ENCODE measurements at regions not wholly inside any gene's neighbourhood (a gene's known extent, or its start where the extent isn't known, plus 50 kb on each side); places are given as distances from the start of the nearest gene placed in this dataset.

DNA sequence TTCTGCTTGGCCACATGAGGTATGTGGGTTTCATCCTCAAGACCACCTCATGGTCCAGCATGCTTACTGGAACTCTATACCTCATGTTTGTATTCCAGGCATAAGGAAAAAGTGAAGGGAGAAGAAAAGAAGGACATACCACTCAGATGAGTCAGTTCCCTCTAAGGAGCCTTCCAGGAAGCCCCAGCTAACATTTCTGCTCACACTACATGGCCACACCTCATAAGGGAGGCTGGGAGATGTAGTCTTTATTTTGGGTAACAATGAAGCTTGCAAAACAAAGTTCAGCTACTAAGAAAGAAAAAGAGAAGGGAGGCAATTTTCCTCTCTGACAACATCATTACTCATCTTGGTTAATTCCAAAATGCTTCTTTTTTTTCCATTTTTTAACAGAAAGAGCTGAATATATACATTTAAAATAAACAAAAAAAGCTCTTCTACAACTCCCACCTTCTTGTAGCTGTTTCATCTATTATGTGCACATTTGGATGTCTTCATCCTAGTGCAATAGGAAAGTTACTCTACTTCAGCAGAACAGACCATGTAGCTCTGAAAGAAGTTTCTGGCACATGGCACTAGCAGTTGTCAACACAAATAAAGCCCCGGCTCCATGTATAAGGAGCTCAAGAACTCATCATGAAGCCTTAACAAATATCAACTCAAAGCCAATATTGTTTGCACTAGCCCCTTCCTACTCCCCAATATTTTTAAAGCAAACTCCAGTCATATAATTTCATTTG is 123.6 kb upstream of the CCDC112 start:
- TF ChIP-seq, protein P1, sequence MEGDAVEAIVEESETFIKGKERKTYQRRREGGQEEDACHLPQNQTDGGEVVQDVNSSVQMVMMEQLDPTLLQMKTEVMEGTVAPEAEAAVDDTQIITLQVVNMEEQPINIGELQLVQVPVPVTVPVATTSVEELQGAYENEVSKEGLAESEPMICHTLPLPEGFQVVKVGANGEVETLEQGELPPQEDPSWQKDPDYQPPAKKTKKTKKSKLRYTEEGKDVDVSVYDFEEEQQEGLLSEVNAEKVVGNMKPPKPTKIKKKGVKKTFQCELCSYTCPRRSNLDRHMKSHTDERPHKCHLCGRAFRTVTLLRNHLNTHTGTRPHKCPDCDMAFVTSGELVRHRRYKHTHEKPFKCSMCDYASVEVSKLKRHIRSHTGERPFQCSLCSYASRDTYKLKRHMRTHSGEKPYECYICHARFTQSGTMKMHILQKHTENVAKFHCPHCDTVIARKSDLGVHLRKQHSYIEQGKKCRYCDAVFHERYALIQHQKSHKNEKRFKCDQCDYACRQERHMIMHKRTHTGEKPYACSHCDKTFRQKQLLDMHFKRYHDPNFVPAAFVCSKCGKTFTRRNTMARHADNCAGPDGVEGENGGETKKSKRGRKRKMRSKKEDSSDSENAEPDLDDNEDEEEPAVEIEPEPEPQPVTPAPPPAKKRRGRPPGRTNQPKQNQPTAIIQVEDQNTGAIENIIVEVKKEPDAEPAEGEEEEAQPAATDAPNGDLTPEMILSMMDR (IDR thresholded peaks at IDR 0.05; ENCODE audit: low read depth, low read length): no peak
- peak; percentile 73 for DNase-seq (ENCODE audit: extremely low read depth, low read depth)

DNA sequence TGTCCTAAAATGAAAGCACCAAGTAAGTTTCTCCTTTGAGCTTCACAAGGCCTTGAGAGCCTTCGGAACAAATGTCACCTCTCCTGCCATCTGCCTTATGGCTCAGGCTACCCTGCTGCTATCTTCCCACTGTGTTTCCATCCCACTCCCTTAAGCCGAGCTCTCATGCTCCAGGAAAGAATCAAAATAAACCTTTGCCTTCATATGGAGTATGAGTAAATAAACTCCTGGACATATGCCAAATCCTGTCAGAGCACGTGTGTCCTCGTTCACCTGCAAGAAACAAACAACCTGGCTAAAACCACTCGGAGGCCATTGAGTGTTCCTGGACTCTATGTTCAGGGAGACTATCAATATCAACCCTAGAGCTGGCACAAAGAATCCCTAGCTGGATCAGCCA is 122.3 kb upstream of the CCDC112 start:
- TF ChIP-seq, protein P1 (IDR thresholded peaks at IDR 0.05; ENCODE audit: low read depth, low read length): no peak
- no peak for DNase-seq (ENCODE audit: extremely low read depth, low read depth)

DNA sequence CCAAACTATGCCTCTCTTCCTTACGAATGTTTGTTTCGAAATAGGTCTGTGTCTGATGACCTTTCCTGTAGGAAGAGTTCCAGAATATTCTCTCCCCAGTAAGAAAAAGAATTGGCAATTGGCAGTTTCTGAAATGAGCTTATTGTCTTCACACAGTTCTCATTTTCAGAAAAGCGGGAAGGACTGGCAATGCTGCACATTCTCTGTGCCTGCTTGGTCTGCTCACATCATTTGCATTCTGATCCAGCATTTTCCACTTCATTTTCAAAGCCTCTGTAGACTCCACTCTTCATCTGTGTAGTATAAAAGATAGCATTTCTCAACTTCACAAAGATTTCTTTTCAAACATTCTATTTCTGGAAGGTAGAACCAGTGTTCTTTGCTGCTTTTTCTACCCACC is 120.6 kb upstream of the CCDC112 start:
- TF ChIP-seq, protein P1 (IDR thresholded peaks at IDR 0.05; ENCODE audit: low read depth, low read length): no peak
- no peak for DNase-seq (ENCODE audit: extremely low read depth, low read depth)

DNA sequence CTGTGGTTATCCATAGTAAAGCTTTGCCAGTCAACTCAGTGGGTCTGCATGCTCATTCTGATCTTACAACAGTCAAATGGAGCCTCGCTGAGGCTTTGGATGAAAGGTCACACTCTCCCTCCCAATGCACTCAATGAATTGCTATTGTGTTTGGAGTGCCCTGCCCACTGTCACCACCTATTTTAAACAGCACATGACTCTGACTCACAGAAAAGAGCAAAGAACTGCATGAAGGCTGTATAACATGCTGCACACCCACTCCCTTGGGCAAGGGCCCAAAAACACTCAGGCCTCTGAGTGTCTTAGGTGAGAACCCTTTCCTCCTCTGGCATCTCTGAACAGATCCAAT is 118.7 kb upstream of the CCDC112 start:
- TF ChIP-seq, protein P1 (IDR thresholded peaks at IDR 0.05; ENCODE audit: low read depth, low read length): no peak
- no peak for DNase-seq (ENCODE audit: extremely low read depth, low read depth)

DNA sequence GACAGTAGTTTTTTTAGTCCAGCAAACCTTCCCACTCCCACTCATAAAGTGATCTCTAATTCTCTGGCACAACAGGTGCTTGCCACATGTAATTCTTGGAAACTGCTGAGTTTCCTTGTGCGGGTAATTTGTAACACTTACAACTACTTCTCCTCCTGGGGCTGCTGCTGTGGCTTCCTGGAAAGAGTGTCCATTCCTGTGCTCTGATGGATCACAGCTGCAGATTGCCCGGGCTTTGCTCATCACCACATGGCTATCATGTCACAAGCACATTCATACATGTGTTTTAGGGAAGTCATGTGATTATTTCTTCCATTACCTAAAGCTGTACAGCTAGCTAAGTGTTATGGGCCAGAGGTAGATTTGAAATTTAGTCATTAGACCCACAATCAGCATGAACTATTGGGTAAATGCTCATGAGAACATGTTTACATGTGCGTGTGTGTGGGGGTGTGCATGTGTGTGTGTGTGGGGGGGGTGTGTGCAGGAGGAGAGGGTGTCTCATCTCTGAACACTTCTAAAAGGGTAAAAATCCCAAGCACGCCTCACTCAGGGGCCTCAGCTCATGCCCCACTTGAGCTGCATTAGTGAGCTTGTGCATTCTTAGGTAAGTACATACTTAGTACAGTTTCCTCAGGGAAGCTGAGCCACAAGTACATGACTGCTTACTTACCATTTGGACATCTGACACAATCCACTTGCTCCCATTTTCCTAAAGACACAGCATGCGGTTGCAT is 118.1 kb upstream of the CCDC112 start:
- DNase-seq (ENCODE audit: extremely low read depth, low read depth): peak; percentile 81
- TF ChIP-seq, protein P1 (IDR thresholded peaks at IDR 0.05; ENCODE audit: low read depth, low read length): no peak

DNA sequence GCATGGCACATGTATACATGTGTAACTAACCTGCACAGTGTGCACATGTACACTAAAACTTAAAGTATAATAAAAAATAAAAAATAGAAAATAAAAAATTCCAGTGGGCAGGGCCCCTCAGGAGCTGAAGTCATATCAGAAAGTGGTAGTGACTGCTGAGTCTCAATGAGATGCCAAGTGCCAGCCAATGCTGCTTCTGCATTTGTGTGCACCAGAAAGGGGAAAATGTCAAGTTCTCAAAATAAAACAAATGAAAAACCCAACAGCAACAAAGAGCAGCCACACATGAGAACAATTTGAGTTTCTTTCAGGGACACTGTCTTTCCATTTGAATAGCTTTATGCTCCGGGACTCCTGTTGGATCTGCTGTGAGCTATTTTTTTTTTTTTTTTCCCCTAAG is 117.2 kb upstream of the CCDC112 start:
- no peak for DNase-seq (ENCODE audit: extremely low read depth, low read depth)
- TF ChIP-seq, protein P1 (IDR thresholded peaks at IDR 0.05; ENCODE audit: low read depth, low read length): no peak

DNA sequence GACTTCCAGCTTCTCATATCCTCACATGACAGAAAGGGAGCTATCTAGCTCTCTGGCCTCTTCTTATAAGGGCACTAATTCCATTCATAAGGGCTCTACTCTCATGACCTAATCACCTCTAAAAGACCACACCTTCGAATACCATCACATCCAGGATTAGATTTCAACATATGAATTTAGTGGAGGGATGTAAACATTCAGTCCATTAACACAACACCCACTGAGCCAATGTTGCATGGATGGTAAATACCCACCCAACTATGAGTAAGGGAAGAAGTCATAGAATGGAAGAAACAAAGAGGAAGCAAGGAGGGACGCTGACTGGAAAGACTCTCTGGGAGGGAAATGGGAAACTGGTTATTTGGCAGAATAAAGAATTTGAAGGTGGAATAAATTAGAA is 112.6 kb upstream of the CCDC112 start:
- TF ChIP-seq, protein P1 (IDR thresholded peaks at IDR 0.05; ENCODE audit: low read depth, low read length): no peak
- DNase-seq (ENCODE audit: extremely low read depth, low read depth): no peak

Measured in AG09319 (cell line).